PC-9 (cell line): ENCODE measurements at regions not wholly inside any gene's neighbourhood (a gene's known extent, or its start where the extent isn't known, plus 50 kb on each side); places are given as distances from the start of the nearest gene placed in this dataset.
A peak's percentile ranks its signal among the peaks of the same experiment; 100 is the strongest.

Experiments
- BruUV-seq: library from RNA; stranded (reverse); fragments of 400-500 nt; replicated peaks from 2 replicates; lab custom pipeline; 2021; lab: Mats Ljungman, UMichigan
- CTCF ChIA-PET: fragments of 300-600 bp; sonication (Branson Sonifier 250); formaldehyde crosslinking; loops from one replicate; lab custom pipeline; 2022; ENCODE audit warnings: antibody characterized with exemption; lab: Charles Lee
- POLR2A ChIA-PET: fragments of 300-600 bp; sonication (Branson Sonifier 250); formaldehyde crosslinking; loops from one replicate; lab custom pipeline; 2022; ENCODE audit warnings: antibody characterized with exemption; ENCODE audit not compliant: unreplicated experiment; lab: Charles Lee
- DNase-seq, 2 experiments: peaks; one replicate each; pipeline versions ENCODE4 v3.0.0 to v3.0.0-alpha.2; 2015 to 2022; ENCODE audit warnings: mixed read lengths in 1 of 2
- H2AFZ ChIP-seq: fragments of 200-600 bp; sonication (generic); 2 replicates; pipeline ENCODE4 v1.8.1; 2017; ENCODE audit warnings: antibody characterized with exemption
- H3F3A ChIP-seq: fragments of 200-600 bp; sonication (generic); 2 replicates; pipeline ENCODE4 v1.8.1; 2017; ENCODE audit warnings: antibody characterized with exemption, mild to moderate bottlenecking, low read depth; ENCODE audit not compliant: insufficient read depth
- H3K27ac ChIP-seq: fragments of 200-600 bp; sonication (generic); 2 replicates; pipeline ENCODE4 v1.6.1; 2016; ENCODE audit warnings: mixed run types
- H3K27me3 ChIP-seq: fragments of 200-600 bp; sonication (generic); 2 replicates; pipeline ENCODE4 v1.6.1; 2016; ENCODE audit warnings: low read depth, mixed run types; ENCODE audit not compliant: insufficient read depth
- H3K36me3 ChIP-seq: fragments of 200-600 bp; sonication (generic); 2 replicates; pipeline ENCODE4 v1.6.1; 2016; ENCODE audit warnings: low read depth, mixed run types
- H3K4me1 ChIP-seq: fragments of 200-600 bp; sonication (generic); replicated peaks from 2 replicates; pipeline ENCODE4 v1.6.1; 2016; ENCODE audit warnings: mixed run types; ENCODE audit not compliant: insufficient read depth
- H3K4me2 ChIP-seq: fragments of 200-600 bp; sonication (generic); 2 replicates; pipeline ENCODE4 v1.6.1; 2017; ENCODE audit warnings: mixed run types
- H3K4me3 ChIP-seq: fragments of 200-600 bp; sonication (generic); 2 replicates; pipeline ENCODE4 v1.6.1; 2016; ENCODE audit warnings: mixed run types
- H3K79me2 ChIP-seq: fragments of 200-600 bp; sonication (generic); 2 replicates; pipeline ENCODE4 v1.6.1; 2017; ENCODE audit warnings: low read depth, mixed run types
- H3K9me2 ChIP-seq: fragments of 200-600 bp; sonication (generic); 2 replicates; pipeline ENCODE4 v1.8.1; 2017; ENCODE audit warnings: mild to moderate bottlenecking; ENCODE audit not compliant: insufficient read depth
- H3K9me3 ChIP-seq: fragments of 200-600 bp; sonication (generic); 2 replicates; pipeline ENCODE4 v1.8.1; 2016; ENCODE audit warnings: low read depth; ENCODE audit not compliant: insufficient read depth
- H4K20me1 ChIP-seq: fragments of 200-600 bp; sonication (generic); 2 replicates; pipeline ENCODE4 v1.8.1; 2017; ENCODE audit not compliant: insufficient read depth
- EZH2 ChIP-seq: fragments of 200-600 bp; sonication (generic); IDR thresholded peaks from 2 replicates; pipeline ENCODE4 v1.8.0; 2017; ENCODE audit warnings: antibody characterized with exemption, low read depth
- intact Hi-C: fragments of 100-400 bp; cut with micrococcal nuclease; formaldehyde crosslinking; loops from one replicate; pipeline ENCODE4 v1.10.0; 2022; ENCODE audit not compliant: unreplicated experiment
- TF ChIP-seq, protein P1 (sequence below): fragments of 200-600 bp; sonication (generic); conservative IDR thresholded peaks from 2 replicates; pipeline ENCODE4 v1.6.1; 2017; ENCODE audit warnings: mixed run types, antibody characterized with exemption, mild to moderate bottlenecking, moderate library complexity

DNA sequence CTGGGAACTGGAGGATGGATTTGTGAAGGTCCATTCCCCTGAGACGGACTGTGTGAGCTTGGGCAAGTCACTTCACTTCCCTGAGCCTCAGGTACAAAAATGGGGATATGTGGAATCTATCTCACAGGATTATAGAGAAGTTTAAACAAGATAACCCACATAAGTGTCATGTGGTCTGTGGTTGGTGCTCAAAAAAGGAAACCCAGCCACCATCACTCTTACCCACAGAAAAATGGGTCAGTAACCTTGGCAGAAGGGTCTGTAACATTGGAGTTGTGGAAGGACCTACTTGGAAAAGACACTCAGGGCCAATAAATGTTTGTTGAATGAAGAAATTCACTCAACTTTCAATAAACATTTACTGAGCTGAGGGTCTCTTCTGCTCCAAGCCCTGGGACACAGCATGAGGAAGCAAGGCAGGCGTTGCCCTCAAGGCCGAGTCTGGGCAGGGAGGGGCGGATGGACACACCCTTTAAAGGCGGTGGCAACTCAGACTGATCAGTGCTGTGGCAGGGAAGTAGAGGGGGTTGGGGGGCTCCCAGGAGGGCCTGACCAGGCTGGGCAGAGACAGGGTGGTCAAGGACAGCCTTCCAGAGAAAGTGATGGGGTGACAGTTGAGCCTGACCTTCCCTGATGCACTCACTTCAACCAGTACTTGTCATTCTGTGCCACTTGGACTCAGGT is 66.7 kb upstream of the ACOT11 start:
- no peak overlapping the region for H3K4me3 ChIP-seq
- H3K36me3 ChIP-seq = no peaks in the 10 kb centered on the region
- no peaks in the 10 kb centered on the region for H3K79me2 ChIP-seq
- no TSS peak for BruUV-seq
- no peaks in the 10 kb centered on the region for H3K9me2 ChIP-seq
- no peak overlapping the region for H3K27ac ChIP-seq
- H3K4me1 ChIP-seq = no peaks in the 10 kb centered on the region
- TF ChIP-seq EZH2 = no peak
- TF ChIP-seq, protein P1, sequence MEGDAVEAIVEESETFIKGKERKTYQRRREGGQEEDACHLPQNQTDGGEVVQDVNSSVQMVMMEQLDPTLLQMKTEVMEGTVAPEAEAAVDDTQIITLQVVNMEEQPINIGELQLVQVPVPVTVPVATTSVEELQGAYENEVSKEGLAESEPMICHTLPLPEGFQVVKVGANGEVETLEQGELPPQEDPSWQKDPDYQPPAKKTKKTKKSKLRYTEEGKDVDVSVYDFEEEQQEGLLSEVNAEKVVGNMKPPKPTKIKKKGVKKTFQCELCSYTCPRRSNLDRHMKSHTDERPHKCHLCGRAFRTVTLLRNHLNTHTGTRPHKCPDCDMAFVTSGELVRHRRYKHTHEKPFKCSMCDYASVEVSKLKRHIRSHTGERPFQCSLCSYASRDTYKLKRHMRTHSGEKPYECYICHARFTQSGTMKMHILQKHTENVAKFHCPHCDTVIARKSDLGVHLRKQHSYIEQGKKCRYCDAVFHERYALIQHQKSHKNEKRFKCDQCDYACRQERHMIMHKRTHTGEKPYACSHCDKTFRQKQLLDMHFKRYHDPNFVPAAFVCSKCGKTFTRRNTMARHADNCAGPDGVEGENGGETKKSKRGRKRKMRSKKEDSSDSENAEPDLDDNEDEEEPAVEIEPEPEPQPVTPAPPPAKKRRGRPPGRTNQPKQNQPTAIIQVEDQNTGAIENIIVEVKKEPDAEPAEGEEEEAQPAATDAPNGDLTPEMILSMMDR = no peak
- intact Hi-C loops = no loop called here
- H2AFZ ChIP-seq = no peak overlapping the region
- POLR2A ChIA-PET = no interaction called here
- H3F3A ChIP-seq = no peaks in the 10 kb centered on the region
- H3K27me3 ChIP-seq = peaks cover 5% of the 10 kb centered on the region; the same call in 1 of the 2 replicates
- no peak overlapping the region for H3K4me2 ChIP-seq
- CTCF ChIA-PET = no interaction called here
- no peak for DNase-seq
- H4K20me1 ChIP-seq = no peaks in the 10 kb centered on the region
- H3K9me3 ChIP-seq = no peaks in the 10 kb centered on the region

DNA sequence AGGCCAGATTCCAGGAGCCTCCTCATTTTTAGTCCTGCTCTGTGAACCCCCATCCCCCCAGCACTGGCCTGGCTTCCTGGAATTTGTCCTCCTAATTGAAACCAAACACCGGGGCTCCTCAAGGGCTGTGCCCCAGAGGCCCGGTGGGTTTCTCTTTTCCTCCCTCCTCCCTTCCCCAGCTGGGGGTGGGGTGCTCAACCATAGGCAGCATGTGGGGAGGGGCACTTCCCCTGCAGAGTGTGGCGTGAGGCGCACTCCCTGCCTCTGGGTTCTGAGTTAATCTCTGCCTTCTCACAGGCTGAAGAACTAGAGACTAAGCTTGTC is 67.5 kb upstream of the ACOT11 start:
- CTCF ChIA-PET = no interaction called here
- POLR2A ChIA-PET = interaction anchor here (0.6 kb wide), 1 partner anchor 8 kb away, joined by 4 read pairs; no protein-coding TSS in a partner anchor
- Histone ChIP-seq H3K36me3 (no peaks in the 10 kb centered on the region), H3K4me2 (no peak overlapping the region), H3K4me3 (no peak overlapping the region), H3K4me1 (no peaks in the 10 kb centered on the region), H3F3A (no peaks in the 10 kb centered on the region), H3K9me2 (no peaks in the 10 kb centered on the region), H3K79me2 (no peaks in the 10 kb centered on the region), H2AFZ (no peak overlapping the region), H3K9me3 (no peaks in the 10 kb centered on the region), H4K20me1 (no peaks in the 10 kb centered on the region), H3K27me3 (peaks cover 5% of the 10 kb centered on the region; the same call in 1 of the 2 replicates), H3K27ac (no peak overlapping the region)
- intact Hi-C loops = no loop called here
- peak in 1 of 2 experiments; percentile 9 for DNase-seq
- no peak for TF ChIP-seq EZH2
- TF ChIP-seq, protein P1 = no peak
- BruUV-seq = no TSS peak

DNA sequence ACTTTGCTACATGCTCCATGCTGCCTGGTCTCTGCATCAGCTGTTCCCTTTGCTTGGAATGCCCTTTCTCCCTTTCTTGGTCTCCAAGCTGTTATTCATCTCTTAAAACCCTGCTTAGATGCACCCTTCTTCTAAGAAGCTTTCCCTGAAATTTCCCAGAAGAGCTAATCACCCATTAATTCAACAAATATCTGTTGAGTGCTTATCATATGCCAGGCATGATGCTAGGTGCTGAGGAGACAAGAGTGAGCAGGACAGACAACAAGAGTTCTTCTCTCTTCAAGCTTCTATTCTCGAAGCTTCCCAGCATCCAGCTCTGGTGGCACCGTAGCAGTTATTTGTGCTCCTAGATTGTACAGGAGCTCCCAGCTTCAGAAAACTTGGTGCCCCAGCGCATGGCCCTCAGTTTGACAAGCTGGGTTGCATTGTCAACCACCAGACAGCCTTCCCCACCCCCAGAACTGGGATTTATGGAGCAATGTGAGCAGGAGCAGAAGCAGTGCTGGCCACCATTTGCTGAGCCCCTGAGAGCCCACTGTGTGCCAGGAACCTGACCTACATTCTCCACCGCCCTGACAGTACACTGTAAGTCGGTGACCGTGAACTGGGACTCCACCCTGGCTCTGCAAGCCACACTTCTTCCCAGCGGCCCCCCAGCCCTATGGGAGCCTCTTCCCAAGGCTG is 68.0 kb upstream of the ACOT11 start:
- ChIA-PET CTCF (no interaction called here), POLR2A (interaction anchor here (0.6 kb wide), 1 partner anchor 9 kb away, joined by 4 read pairs; no protein-coding TSS in a partner anchor)
- Histone ChIP-seq H2AFZ (no peak overlapping the region), H3K4me3 (no peak overlapping the region), H3K27ac (no peak overlapping the region), H3K9me2 (no peaks in the 10 kb centered on the region), H4K20me1 (no peaks in the 10 kb centered on the region), H3F3A (no peaks in the 10 kb centered on the region), H3K4me2 (no peak overlapping the region), H3K4me1 (no peaks in the 10 kb centered on the region), H3K9me3 (no peaks in the 10 kb centered on the region), H3K36me3 (no peaks in the 10 kb centered on the region), H3K27me3 (peaks cover 8% of the 10 kb centered on the region; the same call in 1 of the 2 replicates), H3K79me2 (no peaks in the 10 kb centered on the region)
- no peak for TF ChIP-seq EZH2
- TF ChIP-seq, protein P1 = no peak
- BruUV-seq = no TSS peak
- intact Hi-C loops = no loop called here
- DNase-seq = peak in 1 of 2 experiments; percentile 9
